Activated CD4-positive, alpha-beta T cell treated with anti-CD3 and anti-CD28 coated beads, Interleukin-2, amount 10 ng/mL, durations not matched to agents 24 days and 14 days (primary cell): ENCODE measurements at regions not wholly inside any gene's neighbourhood (a gene's known extent, or its start where the extent isn't known, plus 50 kb on each side); places are given as distances from the start of the nearest gene placed in this dataset.
"Not testable (repeated sequence)": the region's sequence is repeated elsewhere in the genome, so short reads cannot be mapped to it uniquely, and the experiment has no call there.

Experiments used
- DNase-seq: peaks from one replicate; pipeline ENCODE4 v3.0.0; 2022
- H3K27ac Mint-ChIP-seq: one replicate; pipeline ENCODE4 v1.8.0; 2022; ENCODE audit warnings: mild to moderate bottlenecking, mixed read lengths
- H3K27me3 Mint-ChIP-seq: one replicate; pipeline ENCODE4 v1.8.0; 2022; ENCODE audit warnings: mixed read lengths
- H3K36me3 Mint-ChIP-seq: one replicate; pipeline ENCODE4 v1.8.0; 2022; ENCODE audit warnings: low read depth, mild to moderate bottlenecking, mixed read lengths
- H3K4me1 Mint-ChIP-seq: one replicate; pipeline ENCODE4 v1.8.0; 2021; ENCODE audit warnings: mixed read lengths
- H3K4me3 Mint-ChIP-seq: one replicate; pipeline ENCODE4 v1.8.0; 2022; ENCODE audit warnings: mild to moderate bottlenecking, moderate library complexity, mixed read lengths
- H3K9me3 Mint-ChIP-seq: one replicate; pipeline ENCODE4 v1.8.0; 2021; ENCODE audit warnings: mixed read lengths
- intact Hi-C: fragments of 100-400 bp; cut with micrococcal nuclease; formaldehyde crosslinking; loops from one replicate; pipeline ENCODE4 v1.15.1; 2023

- H3K36me3 Mint-ChIP-seq, H3K27ac Mint-ChIP-seq: not testable (repeated sequence)
These were observed 256.9 kb downstream of the ANKRD60 start for GRCh38 chr20:57971583-57971982.

GRCh38 chr20:57970856-57971255 is 257.6 kb downstream of the ANKRD60 start:
- Mint-ChIP-seq H3K36me3 (no peaks in the 10 kb centered on the region), H3K27ac (no peak overlapping the region), H3K4me1 (no peaks in the 10 kb centered on the region), H3K4me3 (no peak overlapping the region), H3K9me3 (peaks cover 7% of the 10 kb centered on the region), H3K27me3 (no peaks in the 10 kb centered on the region)
- intact Hi-C loops: no loop called here
- DNase-seq: no peak

More at GRCh38 chr20:57971583-57971982, 256.9 kb downstream of the ANKRD60 start:
- H3K9me3 Mint-ChIP-seq, DNase-seq, H3K4me3 Mint-ChIP-seq, H3K27me3 Mint-ChIP-seq, H3K4me1 Mint-ChIP-seq, intact Hi-C loops: not testable (repeated sequence)

DNA sequence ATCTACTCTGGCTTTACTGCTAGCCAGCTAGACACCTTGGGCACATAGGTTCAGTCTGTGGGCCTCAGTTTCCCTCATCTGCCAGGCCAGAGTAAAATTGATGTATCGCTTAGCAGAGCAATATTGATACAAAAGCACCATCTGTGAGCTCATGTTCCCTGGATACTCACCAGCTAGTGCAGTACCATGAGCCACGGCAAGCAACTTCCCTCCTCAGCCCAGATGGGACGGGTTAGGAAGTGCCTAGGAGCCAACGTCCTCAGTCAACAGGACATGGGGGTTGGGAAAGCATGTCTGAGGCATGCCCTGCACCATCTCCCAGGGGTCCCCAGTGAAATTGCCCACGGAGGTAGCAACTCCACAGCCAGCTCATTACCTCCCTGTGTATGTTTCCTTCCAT is 258.3 kb downstream of the ANKRD60 start:
- intact Hi-C loops: no loop called here
- Mint-ChIP-seq H3K9me3 (peaks cover 7% of the 10 kb centered on the region), H3K27me3 (no peaks in the 10 kb centered on the region), H3K4me3 (no peak overlapping the region), H3K36me3 (no peaks in the 10 kb centered on the region), H3K27ac (no peak overlapping the region), H3K4me1 (no peaks in the 10 kb centered on the region)
- DNase-seq: no peak

DNA sequence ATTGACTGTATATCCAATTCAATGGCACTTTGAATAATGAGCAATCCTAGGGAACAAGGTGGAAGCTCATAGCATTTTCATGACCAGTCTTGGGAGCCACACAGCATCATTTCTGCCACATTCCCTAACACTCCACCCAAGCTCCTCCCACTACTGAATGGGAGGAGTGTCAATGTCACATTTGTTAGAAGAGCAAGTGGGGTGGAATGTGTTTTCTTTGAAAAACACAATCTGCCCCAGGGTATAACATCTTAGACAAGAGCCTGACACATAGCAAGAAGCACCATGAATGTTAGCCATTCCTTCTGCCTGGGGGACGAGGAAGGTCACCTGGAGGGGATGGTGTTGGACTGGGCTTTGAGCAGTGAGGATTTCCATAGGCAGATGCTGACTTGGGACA is 258.3 kb upstream of the PMEPA1 start:
- H3K27ac Mint-ChIP-seq: no peak overlapping the region
- no peaks in the 10 kb centered on the region for H3K9me3 Mint-ChIP-seq
- no peaks in the 10 kb centered on the region for H3K36me3 Mint-ChIP-seq
- no peak for DNase-seq
- no peaks in the 10 kb centered on the region for H3K27me3 Mint-ChIP-seq
- H3K4me1 Mint-ChIP-seq: no peaks in the 10 kb centered on the region
- intact Hi-C loops: no loop called here
- no peak overlapping the region for H3K4me3 Mint-ChIP-seq

- no peaks in the 10 kb centered on the region for H3K27me3 Mint-ChIP-seq
- H3K27ac Mint-ChIP-seq: no peak overlapping the region
- H3K4me1 Mint-ChIP-seq: no peaks in the 10 kb centered on the region
- H3K4me3 Mint-ChIP-seq: no peak overlapping the region
- no peak for DNase-seq
- no peaks in the 10 kb centered on the region for H3K36me3 Mint-ChIP-seq
- intact Hi-C loops: no loop called here
- no peaks in the 10 kb centered on the region for H3K9me3 Mint-ChIP-seq
These were observed 257.5 kb upstream of the PMEPA1 start for GRCh38 chr20:57967364-57967763.

GRCh38 chr20:57966620-57967019 is 256.8 kb upstream of the PMEPA1 start:
- H3K9me3 Mint-ChIP-seq: no peaks in the 10 kb centered on the region
- no peak overlapping the region for H3K27ac Mint-ChIP-seq
- intact Hi-C loops: no loop called here
- no peak overlapping the region for H3K4me3 Mint-ChIP-seq
- no peak for DNase-seq
- no peaks in the 10 kb centered on the region for H3K36me3 Mint-ChIP-seq
- no peaks in the 10 kb centered on the region for H3K4me1 Mint-ChIP-seq
- no peaks in the 10 kb centered on the region for H3K27me3 Mint-ChIP-seq

DNA sequence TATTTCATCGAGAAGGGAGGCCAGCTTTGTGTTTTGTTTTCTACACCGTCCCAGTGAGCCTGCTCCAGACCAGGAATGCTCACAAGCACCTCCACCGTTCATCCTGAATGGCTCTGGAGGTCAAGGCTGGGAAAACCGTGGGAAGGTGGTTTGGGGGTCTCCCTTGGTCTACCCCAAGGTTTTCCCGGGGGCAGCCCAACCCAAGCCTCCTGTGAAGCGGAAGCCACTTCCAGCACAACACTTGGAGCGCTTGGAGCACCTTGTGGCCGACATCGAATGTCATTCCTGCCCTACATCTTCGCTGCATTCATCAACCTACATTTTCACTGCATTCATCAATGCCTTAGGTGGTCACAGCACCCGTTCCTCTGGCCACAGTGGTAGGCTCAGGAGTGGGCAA is 255.6 kb upstream of the PMEPA1 start:
- Mint-ChIP-seq H3K9me3 (no peaks in the 10 kb centered on the region), H3K4me3 (no peak overlapping the region), H3K36me3 (no peaks in the 10 kb centered on the region), H3K27ac (no peak overlapping the region), H3K4me1 (no peaks in the 10 kb centered on the region), H3K27me3 (no peaks in the 10 kb centered on the region)
- DNase-seq: no peak
- intact Hi-C loops: no loop called here

GRCh38 chr20:57964011-57964862 is 254.4 kb upstream of the PMEPA1 start:
- H3K4me1 Mint-ChIP-seq: no peaks in the 10 kb centered on the region
- DNase-seq: no peak
- H3K36me3 Mint-ChIP-seq: no peaks in the 10 kb centered on the region
- no peak overlapping the region for H3K4me3 Mint-ChIP-seq
- no peaks in the 10 kb centered on the region for H3K27me3 Mint-ChIP-seq
- intact Hi-C loops: no loop called here
- no peaks in the 10 kb centered on the region for H3K9me3 Mint-ChIP-seq
- H3K27ac Mint-ChIP-seq: no peak overlapping the region

DNA sequence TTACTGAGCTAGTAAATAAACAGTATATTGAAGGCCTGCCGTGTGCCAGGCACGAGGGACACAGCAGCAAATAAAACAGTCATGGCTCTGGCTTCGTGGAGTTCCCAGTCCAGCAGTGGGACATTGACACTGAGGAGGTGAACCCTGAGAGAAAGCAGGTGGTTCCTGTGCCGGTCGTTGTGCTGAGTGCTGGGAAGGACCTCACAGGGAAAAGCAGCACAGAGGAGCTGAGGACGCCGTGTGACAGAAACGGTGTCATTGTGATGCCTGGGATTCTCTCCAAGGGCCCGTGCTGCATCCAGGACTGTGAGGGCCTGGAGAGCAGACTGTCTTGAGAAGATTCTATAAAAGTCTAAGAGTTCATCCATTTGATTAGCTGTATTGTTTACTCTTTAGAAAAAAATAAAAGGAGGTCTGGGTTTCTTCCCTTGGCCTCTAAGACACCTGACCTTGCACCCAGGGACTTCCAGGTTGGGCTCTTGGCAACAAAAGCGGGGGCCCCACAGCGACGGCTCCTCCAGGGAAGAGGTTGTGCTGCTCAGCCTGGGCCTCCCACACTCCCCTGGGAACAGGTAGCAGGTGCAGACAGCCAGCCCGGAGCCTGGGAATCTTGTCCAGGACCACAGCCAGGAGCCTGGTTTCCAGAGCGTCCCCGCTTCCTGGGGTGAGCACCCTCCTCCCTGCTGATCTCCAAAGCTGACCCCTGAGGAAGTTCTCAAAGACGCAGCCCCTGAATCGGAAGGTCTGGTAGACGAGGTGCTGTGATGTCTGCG is 251.2 kb upstream of the PMEPA1 start:
- H3K27ac Mint-ChIP-seq: no peak overlapping the region
- no peaks in the 10 kb centered on the region for H3K4me1 Mint-ChIP-seq
- no peaks in the 10 kb centered on the region for H3K36me3 Mint-ChIP-seq
- DNase-seq: no peak
- intact Hi-C loops: no loop called here
- H3K4me3 Mint-ChIP-seq: no peak overlapping the region
- no peaks in the 10 kb centered on the region for H3K27me3 Mint-ChIP-seq
- H3K9me3 Mint-ChIP-seq: no peaks in the 10 kb centered on the region

DNA sequence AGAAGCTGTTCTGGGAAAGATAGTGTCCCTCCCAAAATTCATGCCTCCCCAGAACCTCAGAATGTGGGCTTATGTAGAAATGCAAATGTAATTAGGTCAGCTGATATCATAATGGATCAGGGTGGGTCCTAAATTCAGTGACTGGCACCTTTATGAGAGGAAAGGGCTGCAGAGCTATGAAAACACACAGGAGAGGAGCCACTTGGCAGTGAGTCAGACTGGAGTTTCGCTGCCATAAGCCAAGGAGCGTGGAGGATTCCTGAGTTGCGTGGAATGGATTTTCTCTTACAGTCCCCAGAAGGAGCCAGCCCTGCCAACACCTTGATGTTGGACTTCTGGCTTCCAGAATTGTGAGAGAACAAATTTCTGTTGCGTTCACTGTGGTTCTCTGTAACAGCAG is 249.8 kb upstream of the PMEPA1 start:
- intact Hi-C loops: no loop called here
- H3K4me1 Mint-ChIP-seq: no peaks in the 10 kb centered on the region
- no peak overlapping the region for H3K4me3 Mint-ChIP-seq

GRCh38 chr20:57959018-57959417 is 249.2 kb upstream of the PMEPA1 start:
- H3K27me3 Mint-ChIP-seq: no peaks in the 10 kb centered on the region
- H3K4me1 Mint-ChIP-seq: no peaks in the 10 kb centered on the region
- no peak overlapping the region for H3K27ac Mint-ChIP-seq
- H3K36me3 Mint-ChIP-seq: no peaks in the 10 kb centered on the region
- no peak for DNase-seq
- no peak overlapping the region for H3K4me3 Mint-ChIP-seq
- no peaks in the 10 kb centered on the region for H3K9me3 Mint-ChIP-seq
- intact Hi-C loops: no loop called here

More for the DNA sequence above, 249.8 kb upstream of the PMEPA1 start:
- no peaks in the 10 kb centered on the region for H3K9me3 Mint-ChIP-seq
- no peak overlapping the region for H3K27ac Mint-ChIP-seq
- no peaks in the 10 kb centered on the region for H3K27me3 Mint-ChIP-seq
- no peaks in the 10 kb centered on the region for H3K36me3 Mint-ChIP-seq
- DNase-seq: no peak

DNA sequence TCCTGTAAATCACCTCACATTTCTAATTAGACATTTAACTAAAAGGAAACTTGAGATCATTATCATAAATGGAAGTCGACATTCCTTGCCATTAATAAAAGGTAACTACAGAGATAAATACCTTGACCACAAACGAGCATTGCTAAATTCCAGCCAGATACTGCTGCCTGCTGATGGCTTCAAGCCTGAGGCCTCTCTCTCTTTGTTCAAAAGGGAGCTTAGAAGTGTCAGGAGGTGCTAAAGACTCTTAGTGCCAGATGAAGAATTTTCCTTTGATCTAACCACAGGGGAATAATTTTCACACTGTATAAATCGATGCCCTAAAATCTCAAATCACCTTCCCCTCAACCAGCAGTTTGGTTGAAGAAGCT is 248.2 kb upstream of the PMEPA1 start:
- intact Hi-C loops: no loop called here
- DNase-seq: no peak
- H3K4me1 Mint-ChIP-seq: no peaks in the 10 kb centered on the region
- no peak overlapping the region for H3K4me3 Mint-ChIP-seq
- H3K27me3 Mint-ChIP-seq: no peaks in the 10 kb centered on the region
- no peaks in the 10 kb centered on the region for H3K9me3 Mint-ChIP-seq
- no peak overlapping the region for H3K27ac Mint-ChIP-seq
- H3K36me3 Mint-ChIP-seq: no peaks in the 10 kb centered on the region

GRCh38 chr20:57957411-57958049 is 247.7 kb upstream of the PMEPA1 start:
- no peak overlapping the region for H3K27ac Mint-ChIP-seq
- H3K27me3 Mint-ChIP-seq: no peaks in the 10 kb centered on the region
- intact Hi-C loops: no loop called here
- no peaks in the 10 kb centered on the region for H3K9me3 Mint-ChIP-seq
- no peak for DNase-seq
- no peak overlapping the region for H3K4me3 Mint-ChIP-seq
- no peaks in the 10 kb centered on the region for H3K36me3 Mint-ChIP-seq
- no peaks in the 10 kb centered on the region for H3K4me1 Mint-ChIP-seq

- DNase-seq: no peak
- Mint-ChIP-seq H3K4me1 (no peaks in the 10 kb centered on the region), H3K4me3 (no peak overlapping the region), H3K27me3 (no peaks in the 10 kb centered on the region), H3K27ac (no peak overlapping the region), H3K36me3 (no peaks in the 10 kb centered on the region), H3K9me3 (no peaks in the 10 kb centered on the region)
- intact Hi-C loops: no loop called here
These were observed 243.8 kb upstream of the PMEPA1 start for GRCh38 chr20:57953638-57954037.
